HG03025 (cell line): ENCODE measurements at regions not wholly inside any gene's neighbourhood (a gene's known extent, or its start where the extent isn't known, plus 50 kb on each side); places are given as distances from the start of the nearest gene placed in this dataset.
"Not testable (repeated sequence)": the region's sequence is repeated elsewhere in the genome, so short reads cannot be mapped to it uniquely, and the experiment has no call there.

Experiments used
- ATAC-seq: cut with Tn5 transposase; IDR thresholded peaks from one replicate; pipeline ENCODE4 v1.9.1; 2021; ENCODE audit warnings: mild to moderate bottlenecking, moderate library complexity; ENCODE audit not compliant: unreplicated experiment, low FRiP score

DNA sequence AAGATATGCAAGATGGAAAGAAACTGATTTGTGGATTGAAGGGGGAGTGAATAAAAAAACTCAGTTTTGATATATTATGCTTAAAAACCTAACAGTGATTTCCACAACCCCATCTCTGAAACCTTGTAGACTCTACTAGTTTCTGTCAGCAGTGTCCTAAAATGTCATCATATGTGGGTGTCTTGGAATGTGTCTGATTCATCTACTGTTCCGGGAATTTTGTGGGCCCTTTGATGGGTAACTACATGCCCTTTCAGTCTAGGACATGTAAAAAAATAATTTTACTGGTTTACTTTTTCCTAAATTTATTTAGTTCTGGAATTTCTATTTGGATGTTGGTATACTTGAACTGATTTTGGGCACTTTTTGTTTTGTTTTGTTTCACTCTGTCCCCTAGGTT lies 118.9 kb upstream of the NMUR2 start:
- no peak for ATAC-seq

DNA sequence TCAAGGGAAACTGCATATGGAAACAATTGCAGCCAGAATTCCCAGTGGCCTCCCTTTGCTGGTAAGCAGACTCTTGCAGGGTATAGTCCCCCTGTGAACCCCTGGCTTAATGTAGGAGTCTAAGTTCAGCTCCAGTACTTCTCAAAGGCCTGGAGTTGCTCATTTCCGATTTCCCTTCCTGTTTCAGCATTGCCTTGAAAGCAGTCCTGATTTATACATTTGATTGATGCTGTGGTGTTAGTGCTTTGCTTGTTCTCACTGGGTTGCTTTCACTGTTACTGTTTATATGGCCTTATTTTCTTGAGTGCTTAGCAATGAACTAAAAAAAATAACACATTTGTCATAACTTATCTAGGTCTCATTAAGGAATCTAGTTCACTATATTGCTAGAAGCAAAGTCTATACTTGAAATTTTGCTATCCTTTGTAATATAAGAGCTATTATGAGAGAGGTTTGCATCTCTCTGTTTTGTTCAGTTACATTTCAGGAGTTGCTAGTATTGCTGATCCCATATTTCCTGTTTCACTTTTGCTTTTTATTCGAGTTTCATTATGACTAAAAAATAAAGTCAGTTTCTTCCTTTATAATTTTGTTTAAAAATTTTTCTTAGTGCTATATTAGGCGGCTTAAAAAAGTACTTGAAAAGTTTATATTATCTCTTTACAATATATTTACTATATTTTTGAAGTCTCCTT lies 122.4 kb upstream of the NMUR2 start:
- ATAC-seq = no peak

DNA sequence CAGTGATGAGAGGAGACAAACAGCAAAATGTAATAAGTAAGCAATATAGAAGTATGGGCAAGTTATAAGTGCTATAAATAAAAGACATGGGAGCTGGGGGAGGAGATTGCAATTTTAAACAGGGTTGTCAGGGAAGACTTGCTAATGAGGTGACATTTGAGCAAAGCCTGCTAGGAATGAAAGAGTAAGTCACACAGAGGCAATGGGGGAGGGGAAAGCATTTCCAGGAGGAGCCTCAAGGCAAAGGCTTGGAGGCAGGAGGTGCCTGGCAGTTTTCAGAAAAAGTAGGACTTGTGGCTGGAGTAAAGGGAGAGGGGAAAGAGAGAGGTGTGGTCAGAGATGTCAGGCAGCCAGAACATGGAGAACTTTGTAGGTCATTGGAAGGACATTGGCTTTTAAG lies 124.4 kb upstream of the NMUR2 start:
- ATAC-seq = no peak

DNA sequence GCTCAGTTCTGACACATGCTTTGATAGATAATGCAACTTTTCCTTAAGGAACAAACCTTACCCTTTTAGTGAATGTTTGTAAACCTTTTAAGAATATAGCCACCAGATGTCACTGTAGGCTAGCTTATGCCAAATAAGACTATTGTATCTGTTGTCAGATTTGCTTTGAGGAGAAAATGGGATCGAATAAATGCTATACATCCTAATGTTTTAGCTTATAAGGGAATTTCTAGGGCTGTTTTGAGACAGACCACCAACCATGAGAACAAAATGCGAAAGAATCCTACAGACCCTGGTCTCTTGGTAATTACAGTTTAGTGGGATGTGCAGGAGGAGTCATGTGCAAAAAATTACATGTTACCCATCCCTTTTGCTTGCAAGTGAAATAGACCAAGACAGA lies 127.6 kb upstream of the NMUR2 start:
- no peak for ATAC-seq

DNA sequence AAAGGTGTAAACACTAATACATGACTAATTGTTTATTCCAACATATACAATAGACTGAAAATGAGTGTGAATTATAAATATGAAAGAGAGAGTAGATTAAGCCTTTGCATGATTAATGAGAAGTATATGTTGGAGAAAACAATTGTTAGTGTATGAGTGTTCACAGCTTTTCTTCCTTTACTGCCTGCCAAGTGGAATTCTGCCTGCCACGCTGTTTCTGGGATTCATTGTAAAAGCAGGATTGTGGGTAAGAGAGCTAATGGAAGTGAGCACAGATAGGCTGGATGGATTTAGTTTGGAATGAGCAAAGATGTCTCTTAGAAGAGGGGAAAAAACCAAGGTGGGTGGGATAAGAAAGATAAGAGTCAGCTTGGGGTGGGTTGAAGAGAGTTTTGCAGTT lies 129.6 kb upstream of the NMUR2 start:
- ATAC-seq = no peak

DNA sequence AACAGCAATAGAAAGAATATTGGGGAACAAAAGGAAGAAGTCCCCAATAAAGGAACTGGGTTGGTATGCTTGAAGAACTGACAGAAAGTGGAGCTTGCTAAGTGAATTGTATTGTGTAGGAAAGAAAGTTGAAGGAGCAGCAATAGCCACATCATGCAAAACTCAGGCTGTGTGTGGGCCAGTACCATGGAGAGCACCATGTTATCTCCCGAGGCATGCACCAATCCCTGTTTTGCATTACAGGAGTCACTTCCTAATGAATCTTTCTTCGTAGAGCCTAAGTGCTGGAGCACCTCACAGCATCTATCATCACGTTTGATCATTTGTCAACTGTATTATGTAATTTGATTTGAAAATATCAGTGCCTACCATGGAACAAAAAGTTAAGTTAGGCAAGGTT lies 137.7 kb upstream of the NMUR2 start:
- no peak for ATAC-seq

DNA sequence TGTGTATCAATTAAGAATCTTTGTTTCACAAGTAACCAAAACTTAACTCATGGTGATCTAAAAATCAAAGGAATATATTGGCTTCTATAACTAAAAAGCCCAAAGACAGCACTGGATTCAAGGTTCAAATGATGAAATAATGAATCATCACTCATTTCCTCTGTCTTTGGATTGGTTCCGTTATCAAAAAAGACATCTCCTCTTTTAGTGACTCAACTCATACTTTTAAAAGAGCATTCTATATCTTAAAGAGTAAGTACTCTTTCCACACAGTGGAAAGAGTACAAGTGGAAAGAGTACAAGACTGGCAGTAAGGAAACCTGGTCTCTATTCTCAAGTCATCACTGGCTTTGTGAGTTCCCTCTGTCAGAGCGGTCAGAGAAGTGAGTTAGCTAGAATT lies 141.4 kb upstream of the NMUR2 start:
- no peak for ATAC-seq

DNA sequence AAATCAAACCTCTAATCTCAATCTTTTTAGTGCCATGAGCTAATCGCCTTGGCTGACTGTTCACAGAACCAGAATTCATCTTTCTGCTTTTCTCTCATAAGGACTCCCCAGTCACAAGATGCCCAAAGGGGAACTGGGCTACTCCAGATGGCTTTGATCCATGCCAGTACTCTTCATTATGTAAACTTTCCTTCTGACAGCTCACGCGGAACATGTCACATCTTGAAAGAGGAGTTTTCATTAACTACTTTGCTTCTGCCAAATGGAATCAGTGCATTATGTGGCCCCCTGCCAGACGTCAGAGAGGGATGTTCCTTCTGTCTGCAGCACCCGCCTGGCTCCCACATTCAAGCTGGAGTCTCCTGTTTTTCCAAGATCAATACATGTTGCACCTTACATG lies 142.1 kb upstream of the NMUR2 start:
- no peak for ATAC-seq

DNA sequence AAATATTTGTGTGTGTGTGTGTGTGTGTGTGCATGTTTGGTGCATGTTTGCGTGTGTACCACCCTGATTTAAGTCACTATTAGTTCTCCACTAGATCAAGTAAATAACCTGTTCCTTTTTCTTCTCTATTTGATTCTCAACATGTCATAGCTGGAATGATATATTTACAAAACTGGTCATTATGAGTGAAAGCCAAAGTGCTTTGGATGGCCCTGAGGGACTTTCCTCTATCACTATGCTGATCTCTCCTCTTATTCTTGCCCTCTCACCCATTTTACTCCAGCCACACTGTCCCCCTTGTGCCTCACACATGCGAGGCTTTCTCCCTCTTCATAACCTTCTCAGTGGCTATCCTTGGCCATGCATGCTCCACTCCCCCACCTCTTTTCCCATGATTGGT lies 144.6 kb upstream of the NMUR2 start:
- ATAC-seq = no peak

DNA sequence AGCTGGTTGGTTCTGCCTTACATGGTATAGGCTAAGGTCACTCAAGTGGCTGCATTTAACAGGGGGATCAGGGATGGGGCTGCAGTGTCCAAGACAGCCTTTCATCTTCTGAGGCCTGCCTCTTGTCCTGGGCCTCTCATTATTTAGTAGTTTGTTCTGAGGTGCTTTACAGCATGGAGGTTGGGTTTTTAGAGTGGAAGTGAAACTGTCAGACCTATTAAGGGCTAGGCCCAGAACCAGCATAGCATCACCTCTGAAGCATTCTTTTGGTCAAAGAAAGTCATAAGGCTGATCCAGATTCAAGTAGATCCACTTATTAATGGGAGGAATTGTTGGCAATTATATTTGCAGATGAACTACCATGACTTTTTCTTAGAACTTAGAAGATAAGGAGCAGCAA lies 146.0 kb upstream of the NMUR2 start:
- no peak for ATAC-seq

DNA sequence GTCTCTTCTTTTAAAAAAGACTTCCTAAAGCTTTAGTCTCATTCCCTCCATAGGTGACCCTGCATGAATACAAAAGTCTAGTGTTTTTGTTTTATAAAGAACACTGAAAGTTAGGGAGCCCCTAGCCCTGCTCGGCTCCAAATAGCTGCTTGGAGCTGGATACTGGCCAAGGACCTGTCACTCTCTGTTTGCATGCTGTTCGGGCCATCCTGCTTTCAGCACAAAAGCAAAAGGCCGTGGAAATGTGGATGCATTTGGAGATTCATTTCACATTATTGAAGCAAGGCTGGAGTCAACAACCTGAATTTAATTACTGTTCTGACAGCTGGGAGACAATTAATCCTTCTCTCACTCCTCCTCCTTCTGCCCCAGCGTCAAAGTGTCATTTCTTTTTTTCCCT lies 151.7 kb upstream of the NMUR2 start:
- ATAC-seq = no peak

DNA sequence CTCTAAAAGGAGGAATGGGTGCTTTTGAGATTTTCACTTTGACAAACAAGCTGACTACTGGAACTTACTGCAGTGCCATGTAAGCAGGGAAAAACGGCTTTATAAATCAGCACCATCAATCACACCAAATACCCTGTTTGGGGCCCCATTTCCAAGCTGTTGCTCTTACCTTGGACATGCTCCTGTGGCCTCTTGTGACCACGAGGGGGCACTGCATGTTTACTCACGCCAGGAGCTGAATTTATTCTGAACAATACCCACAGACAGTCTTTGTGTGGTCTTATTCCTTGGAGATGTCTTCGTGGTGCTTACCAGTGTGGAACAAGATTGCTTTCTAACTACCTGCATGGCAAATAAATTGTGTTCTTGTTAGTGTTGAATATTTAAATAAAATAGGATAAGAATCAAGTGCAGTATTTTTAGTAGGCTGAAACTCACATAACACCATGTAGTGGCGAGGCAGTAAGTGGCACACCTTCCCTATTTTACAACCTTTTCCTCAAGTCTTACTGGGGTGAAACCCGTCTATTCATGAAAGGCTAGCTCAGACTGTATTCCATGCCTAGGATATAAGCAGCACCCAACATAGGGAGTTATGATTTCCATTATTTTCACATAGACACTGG lies 155.5 kb upstream of the NMUR2 start:
- no peak for ATAC-seq

DNA sequence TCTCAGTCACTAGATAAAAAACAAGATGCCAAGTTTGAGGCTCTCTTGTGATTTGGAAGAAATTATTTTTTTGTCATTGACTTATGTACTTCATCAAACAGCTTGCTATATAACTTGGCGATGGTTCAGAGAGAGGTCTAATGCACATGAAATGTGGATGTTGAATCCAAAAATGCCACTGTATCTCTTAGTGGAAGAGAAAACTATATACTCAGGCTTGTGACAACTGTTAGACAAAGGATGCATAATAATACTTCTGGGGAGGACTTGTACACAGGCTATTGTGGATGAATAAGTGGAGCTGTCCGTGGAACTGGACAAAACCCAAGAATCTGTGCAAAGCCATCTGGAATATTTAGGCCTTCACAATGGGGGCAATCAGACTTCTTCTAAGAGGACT lies 162.9 kb upstream of the NMUR2 start:
- ATAC-seq = no peak

DNA sequence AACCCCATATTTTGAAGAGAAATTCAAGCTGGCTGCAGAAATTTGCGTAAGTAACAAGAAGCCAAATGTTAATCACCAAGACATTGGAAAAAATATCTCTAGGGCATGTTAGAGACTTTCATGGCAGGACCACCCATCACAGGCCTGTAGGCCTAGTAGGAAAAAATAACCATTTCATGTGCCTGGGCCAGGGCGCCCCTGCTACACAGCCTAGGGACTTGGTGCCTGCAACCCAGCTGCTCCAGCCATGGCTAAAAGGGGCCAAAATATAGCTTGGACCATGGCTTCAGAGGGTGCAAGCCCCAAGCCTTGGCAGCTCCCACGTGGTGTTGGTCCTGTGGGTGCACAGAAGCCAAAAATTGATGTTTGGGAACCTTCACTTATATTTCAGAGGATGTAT lies 167.7 kb upstream of the NMUR2 start:
- ATAC-seq = no peak

DNA sequence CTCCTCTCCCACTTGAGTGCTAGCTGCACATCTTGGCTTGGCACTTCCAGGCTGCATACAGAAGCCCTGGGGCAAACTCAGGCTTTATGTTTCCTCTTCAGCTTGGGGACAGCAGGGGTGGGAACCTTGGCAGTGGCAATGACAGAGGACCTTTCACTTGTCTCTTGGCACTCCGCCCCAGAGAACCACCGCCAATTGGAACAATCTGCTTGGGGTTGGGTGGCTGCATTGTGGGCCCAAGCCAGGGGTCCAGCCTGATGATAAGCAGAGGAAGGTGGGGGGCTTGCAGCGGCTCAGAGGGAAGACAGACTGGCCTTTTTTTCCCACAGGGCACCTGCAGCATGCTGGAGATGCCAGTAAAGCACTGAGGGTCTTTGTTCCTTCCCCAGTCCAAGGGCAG lies 179.0 kb upstream of the NMUR2 start:
- ATAC-seq = no peak

DNA sequence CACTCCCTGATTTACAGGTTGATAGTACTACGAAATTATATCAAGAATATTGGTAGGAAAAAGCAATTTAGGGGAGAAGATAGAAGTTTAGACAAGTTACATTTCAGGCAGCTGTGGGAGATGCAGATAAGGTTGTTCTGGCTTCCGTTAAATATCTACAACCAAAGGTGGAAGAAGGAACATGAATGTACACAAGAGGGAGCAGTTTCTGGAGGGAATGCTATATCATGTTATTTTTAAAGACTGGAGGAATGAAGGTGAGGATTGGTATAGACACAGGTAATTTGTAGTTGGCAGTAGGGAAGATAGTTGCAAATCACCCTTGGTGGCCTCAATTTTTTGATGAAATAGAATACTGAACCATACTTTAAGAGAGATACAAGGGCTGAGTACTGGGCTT lies 187.3 kb upstream of the NMUR2 start:
- no peak for ATAC-seq

DNA sequence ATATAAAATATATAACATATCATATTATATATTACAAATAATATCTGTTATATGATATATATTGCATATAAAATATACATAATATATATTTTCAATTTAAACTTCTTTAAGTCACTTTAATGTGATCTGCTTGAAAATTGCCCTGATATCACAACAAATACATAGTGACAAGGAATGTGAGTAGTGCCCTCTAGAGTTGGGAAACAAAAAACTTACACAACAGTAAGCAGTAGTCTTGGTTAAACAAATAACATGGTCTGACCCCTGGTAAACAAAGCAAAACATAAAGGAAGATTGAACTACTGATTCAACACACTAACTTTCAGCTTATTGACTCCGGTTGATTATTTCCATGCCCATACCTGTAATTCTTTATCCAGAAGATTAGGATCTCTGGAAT lies 188.3 kb upstream of the NMUR2 start:
- no peak for ATAC-seq

DNA sequence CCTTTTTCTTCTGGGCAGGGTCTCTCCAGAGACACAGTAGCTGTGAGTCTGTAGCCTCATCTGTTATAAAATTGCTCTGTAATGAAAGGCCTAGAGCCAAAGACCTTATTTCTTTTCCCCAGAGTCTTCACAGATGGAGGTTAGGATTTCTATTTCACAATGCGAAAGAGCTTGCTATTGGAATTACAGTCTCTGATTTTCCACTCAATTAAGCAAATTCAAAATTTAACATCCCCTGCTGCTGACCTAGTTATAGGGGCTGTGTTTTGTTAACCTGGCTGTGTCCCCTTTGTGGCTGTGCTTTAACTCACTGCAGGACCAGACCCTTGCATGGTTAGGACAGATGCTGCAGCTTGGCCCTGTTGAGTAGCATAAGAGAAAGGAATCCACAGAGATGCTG lies 190.3 kb upstream of the NMUR2 start:
- no peak for ATAC-seq

DNA sequence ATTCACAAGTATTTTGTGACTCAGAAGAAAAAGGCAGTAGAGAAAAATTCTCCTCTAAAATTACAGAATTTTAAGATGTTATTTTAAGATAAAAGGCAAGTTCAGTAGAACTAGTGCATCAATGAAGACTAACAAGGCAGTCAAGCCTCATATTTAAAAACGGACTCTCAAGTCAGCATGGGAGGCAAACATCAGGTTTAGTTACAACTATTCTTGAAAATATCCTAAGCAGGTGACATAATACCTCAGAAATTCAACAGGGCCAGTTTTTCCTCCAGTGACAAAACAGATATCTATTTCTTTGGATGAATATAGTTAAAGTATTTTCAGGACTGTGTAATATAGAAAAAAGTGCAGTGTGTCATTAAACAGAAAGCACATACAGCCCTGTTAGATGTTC lies 194.0 kb upstream of the NMUR2 start:
- no peak for ATAC-seq

DNA sequence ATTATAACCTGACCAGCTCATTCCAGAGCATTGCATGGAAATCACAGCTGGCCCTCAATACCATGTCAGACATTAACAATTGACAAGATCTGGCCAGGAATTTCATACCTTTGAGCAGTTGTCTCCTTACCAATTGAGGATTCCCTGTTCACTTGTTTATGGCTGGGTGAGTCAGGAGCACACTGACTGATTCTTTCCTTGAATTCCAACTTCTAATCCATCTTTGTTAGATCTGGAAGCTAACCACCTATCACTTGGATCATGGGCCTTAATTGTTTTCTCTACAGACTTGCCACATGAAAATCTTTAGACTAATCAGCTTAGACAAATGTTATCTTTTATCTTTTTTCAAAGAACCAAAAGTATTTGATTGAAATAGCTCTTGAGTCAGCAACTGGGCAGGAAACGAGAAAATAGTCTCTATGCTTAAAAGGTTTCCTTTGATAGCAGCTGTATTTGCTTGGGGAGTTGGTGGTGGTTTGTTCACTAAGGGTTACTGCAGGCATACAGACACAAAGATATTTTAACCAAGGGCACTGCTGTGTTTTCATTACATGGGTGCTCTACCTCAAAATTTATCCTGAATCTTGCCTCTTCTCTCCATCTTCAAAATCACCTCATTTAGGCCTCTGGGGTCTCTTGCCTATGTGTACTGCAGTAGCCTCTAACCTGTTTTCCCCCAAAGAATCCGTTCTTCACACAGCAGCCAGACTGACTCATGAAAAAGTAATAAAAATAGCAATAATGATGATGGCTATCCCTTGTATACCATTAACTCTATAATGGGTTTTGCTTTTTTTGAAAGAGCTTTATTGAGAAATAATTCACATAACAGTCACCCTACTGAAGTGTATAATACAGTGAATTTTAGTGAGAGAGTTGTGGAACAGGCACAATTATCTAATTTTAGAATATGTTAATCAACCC lies 197.0 kb upstream of the NMUR2 start:
- ATAC-seq = no peak

DNA sequence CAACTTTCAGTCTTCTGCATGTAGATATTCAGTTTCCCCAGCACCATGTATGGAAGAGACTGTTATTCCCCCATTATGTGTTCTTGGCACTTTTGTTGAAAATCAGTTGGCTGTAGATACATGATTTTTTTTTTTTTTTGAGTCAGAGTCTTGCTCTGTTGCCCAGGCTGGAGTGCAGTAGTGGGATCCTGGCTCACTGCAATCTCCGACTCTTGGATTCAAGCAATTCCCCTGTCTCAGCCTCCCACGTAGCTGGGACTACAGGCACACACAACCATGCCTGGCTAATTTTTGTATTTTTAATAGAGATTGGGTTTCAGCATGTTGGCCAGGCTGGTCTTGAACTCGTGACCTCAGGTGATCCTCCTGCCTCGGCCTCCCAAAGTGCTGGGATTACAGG lies 201.0 kb upstream of the NMUR2 start:
- ATAC-seq = not testable (repeated sequence)
